Mucosa of rectum (tissue), 2 donors: ENCODE measurements at regions not wholly inside any gene's neighbourhood (a gene's known extent, or its start where the extent isn't known, plus 50 kb on each side); places are given as distances from the start of the nearest gene placed in this dataset.

Experiments used
- H3K27ac ChIP-seq, 2 donors: one replicate each; pipeline ENCODE4 v1.7.0; 2013; ENCODE audit warnings: inconsistent platforms in 2 of 2, low read depth in 2 of 2, low read length in 2 of 2
- H3K27me3 ChIP-seq, 2 donors: one replicate each; pipeline ENCODE4 v1.7.0; 2013; ENCODE audit warnings: low read length in 2 of 2; ENCODE audit not compliant: control insufficient read depth in 2 of 2, insufficient read depth in 2 of 2
- H3K36me3 ChIP-seq, 2 donors: one replicate each; pipeline ENCODE4 v1.7.0; 2013; ENCODE audit warnings: low read length in 2 of 2; ENCODE audit not compliant: control insufficient read depth in 2 of 2, insufficient read depth in 2 of 2
- H3K4me1 ChIP-seq, 2 donors: one replicate each; pipeline ENCODE4 v1.7.0; 2013; ENCODE audit warnings: low read length in 2 of 2, mild to moderate bottlenecking in 1 of 2; ENCODE audit not compliant: control insufficient read depth in 2 of 2, insufficient read depth in 2 of 2
- H3K4me3 ChIP-seq, 2 donors: one replicate each; pipeline ENCODE4 v1.7.0; 2013; ENCODE audit warnings: low read length in 2 of 2
- H3K9ac ChIP-seq, 2 donors: one replicate each; pipeline ENCODE4 v1.7.0; 2013; ENCODE audit warnings: low read length in 2 of 2, low read depth in 1 of 2, mild to moderate bottlenecking in 1 of 2
- H3K9me3 ChIP-seq, 2 donors: one replicate each; pipeline ENCODE4 v1.7.0; 2013; ENCODE audit warnings: low read length in 2 of 2; ENCODE audit not compliant: control insufficient read depth in 2 of 2
- donor health status: healthy.
- donor health status: Normal muscosa, but diverticular disease.

DNA sequence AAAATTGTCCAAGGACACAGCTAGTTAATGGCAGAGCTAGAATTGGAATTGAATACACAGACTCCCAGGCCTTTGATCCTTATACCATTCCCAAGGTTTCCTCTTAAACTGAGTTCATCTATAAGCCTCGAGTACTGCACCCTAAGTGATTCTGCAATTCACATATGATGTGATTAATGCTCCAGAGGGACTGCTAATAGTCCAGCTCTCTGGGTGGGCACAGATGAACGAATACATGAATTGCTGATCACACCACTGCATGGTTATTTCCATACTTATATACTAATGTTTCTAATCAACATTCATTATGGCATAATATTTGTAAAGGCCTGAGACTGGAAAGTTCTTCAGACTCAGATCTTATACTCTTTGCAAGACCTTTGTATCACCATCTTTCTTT lies 101.8 kb downstream of the NUFIP1 start:
- no peaks in the 10 kb centered on the region for H3K9me3 ChIP-seq
- no peak overlapping the region for H3K27ac ChIP-seq

DNA sequence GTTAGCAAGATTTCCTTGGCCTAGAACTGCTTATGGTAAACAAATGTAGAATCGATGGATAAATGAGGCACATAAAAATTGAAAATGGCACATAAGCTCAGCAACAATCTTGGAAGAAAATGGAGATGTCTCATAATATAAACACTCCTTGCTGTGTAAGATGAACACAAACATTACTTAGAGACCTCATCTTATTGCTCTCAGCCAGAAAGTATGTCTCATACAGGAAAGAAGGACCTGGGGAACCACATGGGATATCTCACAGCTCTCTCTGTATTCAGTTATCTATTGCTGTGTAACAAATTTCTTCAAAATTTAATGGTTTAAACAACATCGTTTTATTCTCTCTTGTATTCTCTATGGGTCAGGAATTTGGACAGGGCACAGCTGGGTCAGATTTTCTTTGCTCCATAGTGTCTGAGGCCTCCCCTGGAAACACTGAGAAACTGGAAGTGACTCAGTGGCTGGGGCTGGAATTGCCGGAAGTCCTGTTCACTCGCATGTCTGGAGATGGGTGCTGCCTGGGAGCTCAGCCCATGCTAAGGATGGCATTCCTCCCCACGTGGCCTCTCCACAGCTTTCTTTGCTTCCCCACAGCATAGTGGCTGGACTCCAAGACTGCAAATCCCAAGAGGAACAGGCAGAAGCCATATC lies 105.1 kb downstream of the NUFIP1 start:
- Histone ChIP-seq H3K4me3 (no peak overlapping the region), H3K9ac (no peak overlapping the region), H3K4me1 (peaks cover 0 to 2% of the 10 kb centered on the region in 2 donors), H3K27ac (peak overlapping the region in 1 of 2 donors; percentile 17), H3K36me3 (no peaks in the 10 kb centered on the region), H3K9me3 (no peaks in the 10 kb centered on the region), H3K27me3 (no peaks in the 10 kb centered on the region)

More for the DNA sequence above, 101.8 kb downstream of the NUFIP1 start:
- Histone ChIP-seq H3K9ac (no peak overlapping the region), H3K4me3 (no peak overlapping the region), H3K27me3 (no peaks in the 10 kb centered on the region), H3K36me3 (no peaks in the 10 kb centered on the region), H3K4me1 (peaks cover 5% of the 10 kb centered on the region in 2 donors)

DNA sequence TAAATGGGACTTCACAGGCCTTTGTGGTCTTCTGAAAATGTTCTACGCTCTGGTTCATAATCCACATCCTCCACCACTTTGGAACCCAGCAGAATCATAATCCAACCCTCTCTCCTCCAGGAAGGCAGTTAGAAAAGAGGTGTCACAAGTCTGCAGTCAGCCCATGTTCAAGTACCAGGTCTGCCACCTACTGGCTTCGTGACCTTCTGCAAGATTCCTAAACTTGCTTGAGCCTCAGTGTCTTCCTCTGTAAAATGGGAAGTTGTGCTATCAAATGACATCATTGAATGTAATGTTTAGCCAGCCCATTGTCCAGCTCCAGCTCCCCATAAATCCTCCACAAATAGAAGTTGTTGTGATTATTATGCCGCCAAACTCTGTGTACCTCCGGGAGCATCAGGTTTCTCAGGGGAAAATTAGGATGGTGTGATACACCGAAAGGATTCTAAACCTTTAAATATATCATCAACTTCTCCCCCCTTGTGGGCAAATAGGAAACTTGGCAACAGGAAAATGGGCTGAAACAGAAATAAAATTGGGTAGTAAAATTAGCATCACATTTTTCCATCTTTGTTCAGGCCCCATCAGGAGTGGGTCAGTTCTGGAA lies 109.7 kb downstream of the NUFIP1 start:
- Histone ChIP-seq H3K36me3 (no peaks in the 10 kb centered on the region), H3K4me3 (no peak overlapping the region), H3K27ac (no peak overlapping the region), H3K27me3 (no peaks in the 10 kb centered on the region), H3K9ac (no peak overlapping the region), H3K4me1 (peaks cover 2 to 4% of the 10 kb centered on the region in 2 donors), H3K9me3 (no peaks in the 10 kb centered on the region)

GRCh38 chr13:44876782-44877324 lies 112.4 kb downstream of the NUFIP1 start:
- H3K4me1 ChIP-seq, result peaks cover 2 to 6% of the 10 kb centered on the region in 2 donors
- no peak overlapping the region for H3K27ac ChIP-seq
- no peaks in the 10 kb centered on the region for H3K36me3 ChIP-seq
- no peak overlapping the region for H3K9ac ChIP-seq
- no peak overlapping the region for H3K4me3 ChIP-seq
- H3K27me3 ChIP-seq, result no peaks in the 10 kb centered on the region
- no peaks in the 10 kb centered on the region for H3K9me3 ChIP-seq

DNA sequence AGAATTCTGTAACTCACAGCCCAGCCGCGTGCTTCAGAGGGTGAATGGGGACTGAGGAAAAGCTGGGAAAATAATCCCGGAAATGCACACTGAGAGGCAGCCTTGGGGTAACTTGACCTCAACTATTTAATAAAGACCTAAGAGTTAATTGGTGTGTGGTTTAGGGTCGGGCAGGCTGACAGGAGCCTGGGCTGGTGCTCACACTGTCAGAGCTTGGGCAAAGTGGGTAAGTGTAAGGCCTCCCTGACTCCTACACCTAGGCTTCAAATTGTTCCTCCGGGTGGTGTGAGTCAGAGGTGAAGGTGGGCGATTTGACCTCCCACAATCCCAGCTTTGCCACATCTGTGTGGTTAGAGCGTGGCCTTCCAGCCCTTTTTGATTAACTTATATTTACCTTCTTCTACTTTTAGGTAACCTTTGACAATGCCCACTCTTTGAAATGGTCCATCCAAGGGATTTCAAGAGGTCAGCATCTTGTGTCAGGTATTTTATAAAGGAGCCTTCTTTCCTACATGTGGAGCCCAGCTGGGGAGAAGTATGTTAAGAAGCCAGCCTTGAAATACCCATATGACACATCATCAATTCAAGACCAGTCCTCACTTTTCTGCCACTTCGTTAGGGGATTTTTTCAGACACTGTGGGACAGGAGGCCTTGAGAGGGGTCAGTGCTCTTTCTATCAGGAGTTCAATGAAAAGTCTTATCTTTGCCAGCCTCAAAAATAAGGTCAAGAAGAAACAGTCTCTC lies 114.2 kb downstream of the NUFIP1 start:
- no peaks in the 10 kb centered on the region for H3K36me3 ChIP-seq
- H3K4me1 ChIP-seq, result peaks cover 2 to 14% of the 10 kb centered on the region in 2 donors
- no peaks in the 10 kb centered on the region for H3K27me3 ChIP-seq

DNA sequence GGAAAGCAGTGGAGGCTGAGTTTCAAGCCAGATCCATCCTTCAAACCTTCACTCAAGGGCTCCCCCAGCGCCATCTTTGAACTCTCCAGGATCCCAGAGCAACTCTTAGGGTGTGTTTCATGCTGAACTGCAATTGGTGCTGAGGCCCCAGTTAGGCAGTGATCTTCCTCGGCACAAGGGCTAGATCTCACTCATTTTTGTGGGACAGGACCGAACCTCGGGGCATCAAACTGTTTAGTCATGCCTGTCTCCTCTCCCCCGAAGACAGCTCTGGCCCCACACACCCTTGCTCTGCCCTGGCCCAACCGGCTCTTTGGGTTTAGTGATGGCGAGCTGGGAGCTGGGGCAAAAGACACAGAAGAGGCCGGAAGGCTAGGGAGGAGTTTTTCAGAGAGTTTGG lies 115.1 kb downstream of the NUFIP1 start:
- no peaks in the 10 kb centered on the region for H3K27me3 ChIP-seq
- no peak overlapping the region for H3K27ac ChIP-seq

More for the DNA sequence above, 114.2 kb downstream of the NUFIP1 start:
- Histone ChIP-seq H3K9ac (no peak overlapping the region), H3K4me3 (no peak overlapping the region), H3K27ac (no peak overlapping the region), H3K9me3 (no peaks in the 10 kb centered on the region)

DNA sequence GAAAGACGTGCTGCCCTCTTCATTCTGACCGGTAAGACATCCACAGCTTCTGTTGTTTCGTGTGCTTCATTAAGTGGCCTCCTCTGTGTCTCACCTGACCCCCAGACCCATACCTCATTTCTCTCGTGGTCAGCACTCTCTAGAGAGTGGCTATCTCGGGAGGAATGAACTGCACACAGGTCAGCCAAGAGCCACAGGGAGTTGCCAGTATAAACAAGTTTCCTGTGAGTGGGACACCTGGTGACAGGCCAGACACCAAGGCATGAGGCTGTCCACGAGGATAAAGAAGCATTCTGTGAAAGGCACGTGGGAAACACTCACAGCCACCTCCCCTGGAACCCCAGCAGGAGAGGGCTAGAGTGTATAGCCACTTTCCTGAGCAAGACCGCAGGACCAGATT lies 115.8 kb downstream of the NUFIP1 start:
- Histone ChIP-seq H3K9ac (no peak overlapping the region), H3K27me3 (no peaks in the 10 kb centered on the region), H3K4me3 (no peak overlapping the region), H3K27ac (no peak overlapping the region), H3K4me1 (peaks cover 0 to 10% of the 10 kb centered on the region in 2 donors), H3K36me3 (no peaks in the 10 kb centered on the region), H3K9me3 (no peaks in the 10 kb centered on the region)

More for the DNA sequence above, 115.1 kb downstream of the NUFIP1 start:
- Histone ChIP-seq H3K4me1 (peaks cover 2 to 12% of the 10 kb centered on the region in 2 donors), H3K9me3 (no peaks in the 10 kb centered on the region), H3K9ac (no peak overlapping the region), H3K36me3 (no peaks in the 10 kb centered on the region), H3K4me3 (no peak overlapping the region)

- peaks cover 0 to 10% of the 10 kb centered on the region in 2 donors for H3K4me1 ChIP-seq
- no peak overlapping the region for H3K9ac ChIP-seq
- H3K4me3 ChIP-seq, result no peak overlapping the region
- H3K36me3 ChIP-seq, result no peaks in the 10 kb centered on the region
- H3K27me3 ChIP-seq, result no peaks in the 10 kb centered on the region
- no peaks in the 10 kb centered on the region for H3K9me3 ChIP-seq
- H3K27ac ChIP-seq, result no peak overlapping the region
These were observed 116.5 kb downstream of the NUFIP1 start for GRCh38 chr13:44872751-44873150.

DNA sequence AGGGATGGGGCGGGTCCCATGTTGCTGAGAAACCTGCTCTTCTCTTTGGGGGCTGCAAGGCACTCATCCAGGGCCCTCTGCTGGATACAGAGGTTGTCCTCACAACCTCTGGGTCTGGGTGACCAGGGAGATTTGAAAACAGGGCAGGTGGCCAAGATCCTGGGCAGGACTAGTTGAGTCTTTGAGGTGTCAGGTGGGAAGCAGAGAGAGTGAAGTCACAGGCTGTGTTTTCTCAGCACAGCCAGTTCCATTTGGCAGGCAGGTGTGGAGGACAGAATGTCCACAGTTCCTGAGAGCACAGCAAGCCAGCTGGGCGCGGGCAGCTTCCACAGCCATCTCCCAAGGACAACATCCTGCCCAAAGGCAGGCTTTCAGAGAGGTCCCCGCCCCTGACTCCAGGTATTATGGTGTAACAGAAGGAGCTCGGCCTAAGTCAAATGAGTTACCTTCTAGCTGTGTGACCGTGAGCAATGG lies 118.8 kb downstream of the NUFIP1 start:
- H3K27ac ChIP-seq, result peak overlapping the region; percentile 54 to 59
- no peaks in the 10 kb centered on the region for H3K36me3 ChIP-seq
- no peak overlapping the region for H3K4me3 ChIP-seq
- no peaks in the 10 kb centered on the region for H3K27me3 ChIP-seq
- peaks cover 0 to 10% of the 10 kb centered on the region in 2 donors for H3K4me1 ChIP-seq
- no peaks in the 10 kb centered on the region for H3K9me3 ChIP-seq
- no peak overlapping the region for H3K9ac ChIP-seq

- H3K27ac ChIP-seq, result no peak overlapping the region
- no peak overlapping the region for H3K9ac ChIP-seq
- no peaks in the 10 kb centered on the region for H3K27me3 ChIP-seq
- peaks cover 0 to 10% of the 10 kb centered on the region in 2 donors for H3K4me1 ChIP-seq
- H3K4me3 ChIP-seq, result no peak overlapping the region
- H3K9me3 ChIP-seq, result no peaks in the 10 kb centered on the region
- H3K36me3 ChIP-seq, result no peaks in the 10 kb centered on the region
These were observed 120.1 kb downstream of the NUFIP1 start for GRCh38 chr13:44869167-44869566.
